ENCODE measurements at regions not wholly inside any gene's neighbourhood (a gene's known extent, or its start where the extent isn't known, plus 50 kb on each side); places are given as distances from the start of the nearest gene placed in this dataset.

GRCh38 chr21:26679284-26679683 is 106.2 kb upstream of the CYYR1 start:
- TF ChIP-seq EZH2 (IDR thresholded peaks at IDR 0.05; ENCODE audit: borderline replicate concordance, insufficient read depth, low read depth, low read length, poor library complexity, severe bottlenecking), result no peak
- TF ChIP-seq CTCF (IDR thresholded peaks at IDR 0.05), result no peak

Data from B cell (primary cell).